ENCODE measurements at regions not wholly inside any gene's neighbourhood (a gene's known extent, or its start where the extent isn't known, plus 50 kb on each side); places are given as distances from the start of the nearest gene placed in this dataset.
A peak's percentile ranks its signal among the peaks of the same experiment; 100 is the strongest.

- no peak for TF ChIP-seq CTCF (IDR thresholded peaks at IDR 0.05; ENCODE audit: low read depth, low read length)
- no peak for DNase-seq
- Histone ChIP-seq H3K4me3 (ENCODE audit: low read depth, low read length) (no peak overlapping the region), H3K4me1 (peaks cover 10% of the 10 kb centered on the region), H3K36me3 (no peaks in the 10 kb centered on the region), H3K9me3 (no peaks in the 10 kb centered on the region), H3K27me3 (no peaks in the 10 kb centered on the region)
These were observed 1020.6 kb downstream of the XPNPEP1 start for GRCh38 chr10:108902619-108903285.

GRCh38 chr10:108901781-108902618, 1021.3 kb downstream of the XPNPEP1 start:
- TF ChIP-seq CTCF (IDR thresholded peaks at IDR 0.05; ENCODE audit: low read depth, low read length), result no peak
- peaks cover 10% of the 10 kb centered on the region for H3K4me1 ChIP-seq
- H3K4me3 ChIP-seq (ENCODE audit: low read depth, low read length), result no peak overlapping the region
- no peaks in the 10 kb centered on the region for H3K27me3 ChIP-seq
- no peaks in the 10 kb centered on the region for H3K36me3 ChIP-seq
- H3K9me3 ChIP-seq, result no peaks in the 10 kb centered on the region
- no peak for DNase-seq

- Histone ChIP-seq H3K4me1 (peaks cover under 1% of the 10 kb centered on the region), H3K9me3 (no peaks in the 10 kb centered on the region), H3K36me3 (no peaks in the 10 kb centered on the region), H3K4me3 (ENCODE audit: low read depth, low read length) (no peak overlapping the region), H3K27me3 (no peaks in the 10 kb centered on the region)
- peak; percentile 22 for DNase-seq
- TF ChIP-seq CTCF (IDR thresholded peaks at IDR 0.05; ENCODE audit: low read depth, low read length), result peak; percentile 29
These were observed 1023.6 kb downstream of the XPNPEP1 start for GRCh38 chr10:108899670-108900069.

GRCh38 chr10:108894402-108895301, 1028.7 kb downstream of the XPNPEP1 start:
- no peaks in the 10 kb centered on the region; the same call in 1 of the 2 replicates for H3K4me1 ChIP-seq
- no peak for TF ChIP-seq CTCF (IDR thresholded peaks at IDR 0.05; ENCODE audit: low read depth, low read length)
- no peaks in the 10 kb centered on the region for H3K36me3 ChIP-seq
- no peak overlapping the region for H3K4me3 ChIP-seq (ENCODE audit: low read depth, low read length)
- no peaks in the 10 kb centered on the region for H3K27me3 ChIP-seq
- no peak for DNase-seq
- H3K9me3 ChIP-seq, result no peaks in the 10 kb centered on the region

GRCh38 chr10:108877095-108877561, 1046.2 kb downstream of the XPNPEP1 start:
- H3K9me3 ChIP-seq, result no peaks in the 10 kb centered on the region
- TF ChIP-seq CTCF (IDR thresholded peaks at IDR 0.05; ENCODE audit: low read depth, low read length), result no peak
- peak; percentile 58 for DNase-seq
- no peaks in the 10 kb centered on the region for H3K36me3 ChIP-seq
- no peaks in the 10 kb centered on the region for H3K27me3 ChIP-seq
- H3K4me1 ChIP-seq, result peaks cover 11% of the 10 kb centered on the region
- peak overlapping the region; percentile 22 for H3K4me3 ChIP-seq (ENCODE audit: low read depth, low read length)
